DND-41 (cell line): ENCODE measurements at regions not wholly inside any gene's neighbourhood (a gene's known extent, or its start where the extent isn't known, plus 50 kb on each side); places are given as distances from the start of the nearest gene placed in this dataset.

Source experiments
- CTCF ChIP-seq: IDR thresholded peaks from 2 replicates; pipeline ENCODE4 v1.5.1; 2012; ENCODE audit warnings: borderline replicate concordance, low read length, moderate library complexity, mild to moderate bottlenecking; ENCODE audit not compliant: poor library complexity, severe bottlenecking; ENCODE audit errors: extremely low read depth
- EZH2 ChIP-seq: IDR thresholded peaks from 3 replicates; pipeline ENCODE4 v1.6.1; 2012; ENCODE audit warnings: borderline replicate concordance, low read depth, mild to moderate bottlenecking, moderate library complexity, low read length, inconsistent platforms; ENCODE audit not compliant: severe bottlenecking

DNA sequence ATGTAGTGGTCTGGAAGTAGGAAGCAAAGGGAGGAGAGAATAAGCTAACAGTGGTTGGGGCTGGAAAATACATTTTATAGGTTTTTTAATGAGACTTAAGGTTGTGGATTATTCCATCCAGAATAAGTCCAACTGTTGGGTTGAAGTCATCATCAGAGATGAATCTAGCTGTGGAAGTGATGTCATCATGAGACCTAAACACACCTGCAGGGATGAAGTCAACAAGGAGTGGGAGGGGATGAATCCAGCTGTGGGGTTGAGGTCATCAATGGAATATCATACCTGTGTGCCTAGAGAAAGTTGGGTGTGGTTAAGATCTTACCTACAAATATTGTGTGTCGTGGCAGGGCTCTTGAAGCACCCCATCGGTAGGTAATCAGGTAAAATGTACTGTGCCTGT, 730.7 kb downstream of the RFPL4B start:
- no peak for TF ChIP-seq CTCF
- TF ChIP-seq EZH2 = no peak
